Posterior cingulate gyrus (tissue), 11 donors: ENCODE measurements at regions not wholly inside any gene's neighbourhood (a gene's known extent, or its start where the extent isn't known, plus 50 kb on each side); places are given as distances from the start of the nearest gene placed in this dataset.
A peak's percentile ranks its signal among the peaks of the same experiment; 100 is the strongest.

Source experiments
- DNase-seq, 10 donors: peaks; one replicate each; pipeline versions ENCODE4 v3.0.0 to v3.0.0-alpha.2; 2020 to 2021; ENCODE audit warnings: mixed read lengths in 3 of 10
- intact Hi-C: fragments of 100-400 bp; cut with DNase I; formaldehyde crosslinking; loops from one replicate; pipeline ENCODE4 v1.15.1; 2023

- no peak for DNase-seq
- intact Hi-C loops = no loop called here
Observed at GRCh38 chr21:32878661-32879060, 107.1 kb upstream of the PAXBP1 start.

- no peak for DNase-seq
- intact Hi-C loops = no loop called here
Observed at GRCh38 chr21:32881458-32881857, 109.9 kb upstream of the PAXBP1 start.

DNA sequence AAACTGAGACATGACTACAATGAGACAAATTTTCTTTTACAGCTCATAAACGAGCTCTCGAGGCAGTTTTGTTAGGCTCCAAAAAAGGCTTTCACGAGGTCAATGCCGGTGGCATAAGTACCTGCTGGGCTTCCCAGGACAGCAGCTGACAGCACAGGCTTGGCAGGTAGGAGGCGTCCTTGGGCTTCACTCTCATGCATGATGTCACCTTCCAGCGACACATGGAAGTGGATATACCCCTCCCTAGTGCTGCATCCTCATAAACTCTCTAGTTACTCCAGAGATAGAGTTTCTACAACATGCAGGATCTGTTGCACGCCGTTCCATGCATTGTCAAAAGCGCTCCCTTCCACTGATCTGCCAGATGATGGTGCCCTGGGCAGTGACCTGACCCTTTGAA lies 112.5 kb upstream of the PAXBP1 start:
- intact Hi-C loops = no loop called here
- peak in 1 of 10 donors; percentile 63 for DNase-seq

- intact Hi-C loops = no loop called here
- no peak for DNase-seq
Observed at GRCh38 chr21:32886339-32886738, 114.8 kb upstream of the PAXBP1 start.

DNA sequence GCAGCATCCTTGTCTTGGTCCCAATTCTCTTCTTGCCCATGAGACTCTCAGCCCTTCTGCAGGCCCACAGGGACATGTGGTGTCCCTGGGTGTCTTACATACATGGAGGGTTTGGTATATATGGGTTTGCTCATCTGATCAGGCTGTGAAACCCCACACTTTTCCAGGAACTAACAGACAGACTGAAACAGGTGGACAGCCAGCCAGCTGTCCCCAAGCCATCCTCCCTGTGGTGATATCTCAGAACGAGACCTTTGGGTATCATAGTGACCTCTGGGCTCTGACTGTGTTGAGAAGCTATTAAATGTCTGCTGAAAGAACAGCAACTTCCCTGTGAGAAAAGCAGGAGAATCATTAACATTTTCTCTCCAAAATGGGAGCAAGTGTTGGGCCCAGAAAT lies 115.5 kb upstream of the PAXBP1 start:
- DNase-seq = no peak
- intact Hi-C loops = no loop called here

- intact Hi-C loops = no loop called here
- DNase-seq = no peak
Observed at GRCh38 chr21:32888971-32889370, 117.4 kb upstream of the PAXBP1 start.

DNA sequence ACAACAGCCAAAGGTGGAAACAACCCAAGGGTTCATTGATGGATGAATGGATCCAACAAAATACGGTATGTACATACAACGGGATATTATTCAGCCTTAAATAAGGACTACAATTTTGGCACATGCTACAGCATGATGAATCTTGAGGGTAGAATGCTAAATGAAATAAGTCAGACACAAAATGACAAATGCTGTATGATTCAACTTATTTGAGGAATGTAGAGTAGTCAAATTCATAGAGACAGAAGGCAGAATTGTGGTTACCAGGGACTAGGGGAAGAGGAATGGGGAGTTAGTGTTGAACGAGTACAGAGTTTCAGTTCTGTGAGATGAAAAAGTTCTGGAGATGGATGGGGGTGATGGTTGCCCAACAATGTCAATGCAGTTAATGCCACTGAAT lies 118.0 kb upstream of the PAXBP1 start:
- intact Hi-C loops = no loop called here
- DNase-seq = no peak

DNA sequence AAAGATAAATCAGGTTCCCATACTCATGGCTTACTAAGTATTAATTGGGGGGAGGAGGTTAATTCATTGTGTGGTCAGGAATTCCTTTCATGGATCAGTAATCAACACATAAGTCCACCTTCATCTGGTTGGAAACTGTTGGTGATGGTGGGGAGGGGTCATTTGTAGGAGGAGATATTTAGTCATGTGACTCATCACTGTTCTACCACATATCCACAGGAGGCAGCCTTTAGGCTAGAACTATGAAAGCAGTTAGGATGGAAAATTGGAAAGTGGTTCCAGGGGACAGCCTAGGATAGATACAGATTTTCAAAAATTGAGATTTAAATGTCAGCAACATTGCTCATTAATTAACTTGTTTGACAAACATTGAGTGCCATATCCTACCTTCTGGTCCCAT lies 122.8 kb upstream of the PAXBP1 start:
- intact Hi-C loops = no loop called here
- DNase-seq = no peak

- intact Hi-C loops = no loop called here
- DNase-seq = no peak
Observed at GRCh38 chr21:32900814-32901213, 124.9 kb upstream of the OLIG2 start.

DNA sequence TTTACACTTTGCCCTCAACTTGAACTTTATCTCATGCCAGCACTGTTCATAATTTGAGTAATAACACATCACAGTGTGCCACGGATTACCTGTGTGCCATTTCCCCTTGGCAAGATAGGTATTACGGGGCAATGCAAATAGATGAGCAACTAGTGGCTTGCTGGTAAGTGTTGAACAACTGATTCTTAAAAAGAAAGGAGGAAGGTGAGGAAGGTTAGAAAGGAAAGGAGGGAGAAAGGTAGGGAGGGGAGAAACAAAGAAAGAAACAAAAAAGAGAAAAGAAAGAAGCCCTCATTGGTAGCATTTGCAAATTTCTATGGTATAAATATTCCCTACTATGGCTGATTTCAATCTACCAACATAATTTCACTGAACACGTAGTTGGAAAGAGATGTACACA lies 118.2 kb upstream of the OLIG2 start:
- intact Hi-C loops = no loop called here
- DNase-seq = no peak

- no peak for DNase-seq
- intact Hi-C loops = no loop called here
Observed at GRCh38 chr21:32908534-32908933, 117.2 kb upstream of the OLIG2 start.

DNA sequence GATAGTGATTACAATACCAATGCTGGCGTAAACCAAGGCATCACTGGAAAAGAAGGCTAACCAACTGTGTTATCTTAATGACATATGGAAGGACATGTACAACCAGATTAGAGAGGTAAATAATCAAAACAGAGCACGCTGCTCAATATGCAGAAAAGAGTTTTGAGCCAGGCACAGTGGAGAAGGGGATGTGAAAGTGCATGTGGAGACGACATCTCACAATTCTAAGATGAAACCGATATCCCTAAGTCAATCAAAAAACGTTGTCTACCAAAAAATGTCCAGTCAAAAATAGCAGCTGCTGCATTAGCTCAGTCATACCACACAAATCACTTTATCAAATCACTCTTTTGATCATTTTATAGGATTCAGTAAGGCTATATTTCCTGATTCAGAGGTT lies 116.3 kb upstream of the OLIG2 start:
- intact Hi-C loops = no loop called here
- DNase-seq = no peak

- intact Hi-C loops = no loop called here
- DNase-seq = no peak
Observed at GRCh38 chr21:32914424-32915039, 111.2 kb upstream of the OLIG2 start.

DNA sequence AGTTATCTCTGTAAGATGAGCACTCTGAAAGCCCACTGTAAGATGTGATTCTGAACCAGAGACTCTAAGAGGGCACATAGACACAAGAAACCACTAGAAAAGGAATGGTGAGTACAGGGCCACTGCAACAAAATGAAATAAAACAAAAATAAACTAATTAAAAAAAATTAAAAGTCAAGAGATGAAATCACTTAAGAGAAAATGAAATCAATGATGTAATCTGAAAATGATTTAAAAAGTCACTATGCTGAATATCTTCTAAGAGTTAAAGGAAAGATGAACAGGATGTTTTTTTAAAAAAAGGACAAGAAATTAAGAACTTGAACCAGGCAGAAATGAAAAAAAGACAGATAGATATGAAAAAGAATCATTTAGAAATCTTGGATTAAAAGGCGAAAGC lies 110.6 kb upstream of the OLIG2 start:
- no peak for DNase-seq
- intact Hi-C loops = no loop called here

- no peak for DNase-seq
- intact Hi-C loops = no loop called here
Observed at GRCh38 chr21:32916088-32916487, 109.6 kb upstream of the OLIG2 start.

GRCh38 chr21:32916522-32917099 lies 109.1 kb upstream of the OLIG2 start:
- intact Hi-C loops = no loop called here
- DNase-seq = no peak

DNA sequence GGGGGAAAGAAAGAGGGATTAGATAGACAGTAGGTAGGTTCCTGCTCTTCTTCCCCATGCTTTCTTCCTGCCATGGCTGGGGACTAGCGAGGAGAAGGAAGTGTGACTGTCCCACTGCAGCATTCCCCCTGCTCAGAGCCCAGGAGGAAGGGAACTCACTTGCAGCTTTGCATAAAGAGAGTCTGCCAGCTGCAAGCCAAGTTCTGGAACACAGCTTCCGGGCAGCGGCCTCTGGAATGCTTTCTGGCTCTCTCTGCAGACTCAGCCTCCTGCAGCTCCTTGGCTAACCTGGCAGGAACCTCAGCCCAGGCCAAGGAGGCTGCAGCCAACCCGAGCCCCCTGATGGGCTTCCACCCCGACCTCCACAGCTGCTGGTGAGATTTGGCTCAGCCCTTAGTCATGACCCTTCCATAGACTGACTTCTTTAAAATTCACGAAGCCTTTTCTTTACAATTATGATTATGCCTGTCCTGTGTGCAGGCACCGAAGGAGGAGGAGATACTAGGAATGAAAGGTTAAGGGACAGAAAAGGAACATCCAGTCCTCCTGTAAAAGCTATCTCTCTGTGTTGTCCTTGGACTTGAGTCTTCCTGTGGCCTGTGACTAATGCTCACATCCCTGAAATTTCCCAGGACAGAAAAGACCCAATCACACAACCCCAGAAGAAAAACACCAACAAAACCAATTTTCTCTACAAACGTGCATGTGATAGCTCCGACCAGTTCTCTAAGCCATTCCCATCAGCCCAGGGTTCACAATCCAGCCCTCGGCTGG lies 108.2 kb upstream of the OLIG2 start:
- DNase-seq = peak; percentile 11 to 88 (median 43)
- intact Hi-C loops = no loop called here

GRCh38 chr21:32918478-32919120 lies 107.1 kb upstream of the OLIG2 start:
- no peak for DNase-seq
- intact Hi-C loops = no loop called here

GRCh38 chr21:32920474-32920873 lies 105.3 kb upstream of the OLIG2 start:
- intact Hi-C loops = no loop called here
- peak in 1 of 10 donors; percentile 80 for DNase-seq

DNA sequence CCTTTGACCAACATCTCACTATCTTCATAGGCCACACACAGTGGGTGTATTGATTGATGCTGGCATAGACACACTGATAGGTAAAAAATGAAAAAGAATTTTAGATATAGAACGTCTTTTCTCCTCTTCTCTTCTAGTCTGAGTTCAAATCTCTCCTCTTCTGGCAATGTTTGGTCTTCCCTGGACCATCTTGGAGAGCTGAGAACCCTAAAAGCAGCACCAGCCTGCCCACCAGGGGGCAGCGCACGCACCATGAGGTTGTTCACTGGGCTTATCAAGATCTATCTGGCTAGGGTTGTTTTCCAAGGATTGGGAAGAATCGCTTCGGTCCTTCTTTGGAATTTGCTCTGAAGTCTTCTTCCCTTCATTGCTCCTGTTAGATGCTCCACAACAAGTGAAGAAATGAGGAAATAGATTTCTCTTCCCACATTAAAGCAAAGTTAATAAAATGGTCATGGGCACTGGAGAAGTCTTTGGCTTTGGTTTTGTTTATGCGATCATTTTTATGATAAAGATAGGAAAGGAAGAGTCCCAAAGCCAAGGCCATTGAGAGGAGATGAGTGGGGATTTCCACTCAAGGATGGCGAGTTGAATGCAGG lies 104.0 kb upstream of the OLIG2 start:
- intact Hi-C loops = no loop called here
- DNase-seq = peak in 1 of 10 donors; percentile 31

DNA sequence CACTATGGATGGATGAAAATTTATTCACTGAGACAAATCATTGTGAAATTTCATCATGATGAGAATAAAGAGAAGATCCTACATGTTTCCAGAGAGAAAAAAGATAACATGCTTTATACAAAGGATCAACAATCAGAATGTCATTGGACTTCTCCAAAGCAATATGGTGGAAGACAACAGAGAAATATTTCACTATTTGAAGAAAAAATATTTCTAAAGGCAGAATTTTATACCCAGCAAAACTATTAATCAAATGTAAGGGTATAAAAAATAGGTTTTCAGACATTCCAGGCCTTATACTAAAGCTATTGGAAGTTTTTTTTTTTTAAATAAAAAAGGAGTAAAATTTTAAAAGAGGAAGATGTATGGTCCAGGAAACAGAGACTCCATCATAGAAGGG lies 100.6 kb upstream of the OLIG2 start:
- no peak for DNase-seq
- intact Hi-C loops = no loop called here
